Endodermal cell (in vitro differentiated cells): ENCODE measurements at regions not wholly inside any gene's neighbourhood (a gene's known extent, or its start where the extent isn't known, plus 50 kb on each side); places are given as distances from the start of the nearest gene placed in this dataset.

Experiments used
- DNase-seq: peaks from one replicate; pipeline ENCODE4 v3.0.0-alpha.2; 2017
- H3K27ac ChIP-seq: 2 replicates; pipeline ENCODE4 v1.5.1; 2013; ENCODE audit warnings: mild to moderate bottlenecking, low read depth, low read length, moderate library complexity
- H3K27me3 ChIP-seq: 2 replicates; pipeline ENCODE4 v1.6.1; 2013; ENCODE audit warnings: mild to moderate bottlenecking, low read length, moderate library complexity; ENCODE audit not compliant: insufficient read depth, control insufficient read depth, poor library complexity, severe bottlenecking
- H3K36me3 ChIP-seq: 2 replicates; pipeline ENCODE4 v1.7.0; 2013; ENCODE audit warnings: mild to moderate bottlenecking, low read length, moderate library complexity; ENCODE audit not compliant: control insufficient read depth, insufficient read depth
- H3K4me1 ChIP-seq: one replicate; pipeline ENCODE4 v1.7.0; 2013; ENCODE audit warnings: low read length; ENCODE audit not compliant: control insufficient read depth, insufficient read depth
- H3K4me3 ChIP-seq: 2 replicates; pipeline ENCODE4 v1.5.1; 2013; ENCODE audit warnings: mild to moderate bottlenecking, low read length, moderate library complexity
- H3K9ac ChIP-seq: 2 replicates; pipeline ENCODE4 v1.6.1; 2013; ENCODE audit warnings: mild to moderate bottlenecking, low read length, moderate library complexity; ENCODE audit not compliant: poor library complexity, severe bottlenecking; ENCODE audit errors: extremely low read depth
- H3K9me3 ChIP-seq: 2 replicates; pipeline ENCODE4 v1.6.1; 2013; ENCODE audit warnings: mild to moderate bottlenecking, low read length, moderate library complexity; ENCODE audit not compliant: control insufficient read depth
- H3K27ac Mint-ChIP-seq: 2 replicates; pipeline ENCODE4 v1.8.0; 2020; ENCODE audit warnings: mixed read lengths
- H3K27me3 Mint-ChIP-seq: 2 replicates; pipeline ENCODE4 v1.8.0; 2021; ENCODE audit warnings: mild to moderate bottlenecking, mixed read lengths; ENCODE audit not compliant: insufficient read depth
- H3K36me3 Mint-ChIP-seq: 2 replicates; pipeline ENCODE4 v1.8.0; 2020; ENCODE audit warnings: low read depth, mixed read lengths
- H3K4me1 Mint-ChIP-seq: 2 replicates; pipeline ENCODE4 v1.8.0; 2020; ENCODE audit warnings: mixed read lengths
- H3K4me3 Mint-ChIP-seq: 2 replicates; pipeline ENCODE4 v1.8.0; 2020; ENCODE audit warnings: mild to moderate bottlenecking, moderate library complexity, mixed read lengths
- H3K9me3 Mint-ChIP-seq: 2 replicates; pipeline ENCODE4 v1.8.0; 2020; ENCODE audit warnings: mild to moderate bottlenecking, mixed read lengths
- CTCF ChIP-seq: fragments of 200-600 bp; sonication (generic); conservative IDR thresholded peaks from 2 replicates; pipeline ENCODE4 v1.5.0; 2021; ENCODE audit warnings: antibody characterized with exemption, mild to moderate bottlenecking
- WGBS, 2 experiments: methylation state at CpG; one replicate each; pipeline versions ENCODE4 v1.1.5 to v1.1.7; 2013; ENCODE audit warnings: missing lambda C conversion rate in 2 of 2, mixed read lengths in 1 of 2; ENCODE audit not compliant: insufficient coverage in 1 of 2, insufficient read length in 1 of 2; 5-methylcytosine and 5-hydroxymethylcytosine counted together

- no peaks in the 10 kb centered on the region for H3K4me1 ChIP-seq
- no peaks in the 10 kb centered on the region for H3K27me3 Mint-ChIP-seq
- H3K36me3 ChIP-seq: no peaks in the 10 kb centered on the region
- H3K27ac Mint-ChIP-seq: no peak overlapping the region
- 47 to 56% methylated on average over 2 to 4 of the region's 4 CpGs for WGBS, 2 experiments
- H3K4me3 ChIP-seq: no peak overlapping the region
- H3K4me1 Mint-ChIP-seq: peaks cover 8% of the 10 kb centered on the region
- no peaks in the 10 kb centered on the region for H3K36me3 Mint-ChIP-seq
- peak; percentile 22 for TF ChIP-seq CTCF
- no peaks in the 10 kb centered on the region for H3K9me3 ChIP-seq
- DNase-seq: no peak
- no peak overlapping the region for H3K27ac ChIP-seq
- no peaks in the 10 kb centered on the region for H3K9me3 Mint-ChIP-seq
- no peak overlapping the region for H3K9ac ChIP-seq
- H3K4me3 Mint-ChIP-seq: no peak overlapping the region
- no peaks in the 10 kb centered on the region for H3K27me3 ChIP-seq
Observed at GRCh38 chr4:181161669-181162068, 1081.5 kb upstream of the TENM3 start.

GRCh38 chr4:181162266-181162665, 1080.9 kb upstream of the TENM3 start:
- no peak for TF ChIP-seq CTCF
- Histone ChIP-seq H3K9ac (no peak overlapping the region), H3K9me3 (no peaks in the 10 kb centered on the region), H3K27ac (no peak overlapping the region), H3K36me3 (no peaks in the 10 kb centered on the region), H3K4me3 (no peak overlapping the region), H3K27me3 (no peaks in the 10 kb centered on the region), H3K4me1 (no peaks in the 10 kb centered on the region)
- Mint-ChIP-seq H3K4me3 (no peak overlapping the region), H3K9me3 (no peaks in the 10 kb centered on the region), H3K27ac (no peak overlapping the region), H3K36me3 (no peaks in the 10 kb centered on the region), H3K27me3 (no peaks in the 10 kb centered on the region), H3K4me1 (peaks cover 9% of the 10 kb centered on the region)
- DNase-seq: no peak
- 63% methylated on average over 1 of the region's 2 CpGs; no CpG with 5 or more reads in 1 of the 2 experiments for WGBS, 2 experiments

GRCh38 chr4:181162676-181163075, 1080.5 kb upstream of the TENM3 start:
- no peak for TF ChIP-seq CTCF
- Histone ChIP-seq H3K4me1 (no peaks in the 10 kb centered on the region), H3K36me3 (no peaks in the 10 kb centered on the region), H3K9me3 (no peaks in the 10 kb centered on the region), H3K4me3 (no peak overlapping the region), H3K9ac (no peak overlapping the region), H3K27ac (no peak overlapping the region), H3K27me3 (no peaks in the 10 kb centered on the region)
- no peaks in the 10 kb centered on the region for H3K27me3 Mint-ChIP-seq
- no peaks in the 10 kb centered on the region for H3K36me3 Mint-ChIP-seq
- no peak overlapping the region for H3K27ac Mint-ChIP-seq
- H3K4me1 Mint-ChIP-seq: peaks cover 9% of the 10 kb centered on the region
- DNase-seq: no peak
- no peak overlapping the region for H3K4me3 Mint-ChIP-seq
- 92 to 94% methylated on average over 2 to 5 of the region's 6 CpGs for WGBS, 2 experiments
- H3K9me3 Mint-ChIP-seq: no peaks in the 10 kb centered on the region
